OCI-LY7 (cell line): ENCODE measurements at regions not wholly inside any gene's neighbourhood (a gene's known extent, or its start where the extent isn't known, plus 50 kb on each side); places are given as distances from the start of the nearest gene placed in this dataset.

Experiments
- BruUV-seq: library from RNA; stranded (reverse); fragments of 400-500 nt; replicated peaks from 2 replicates; lab custom pipeline; 2021; lab: Mats Ljungman, UMichigan
- CTCF ChIA-PET: fragments of 300-600 bp; sonication (Branson Sonifier 250); formaldehyde crosslinking; loops from one replicate; lab custom pipeline; 2022; ENCODE audit warnings: antibody characterized with exemption; ENCODE audit not compliant: unreplicated experiment; lab: Charles Lee
- POLR2A ChIA-PET: fragments of 300-600 bp; sonication (Branson Sonifier 250); formaldehyde crosslinking; loops from one replicate; lab custom pipeline; 2022; ENCODE audit warnings: antibody characterized with exemption; lab: Charles Lee
- DNase-seq: peaks from one replicate; pipeline ENCODE4 v3.0.0-alpha.2; 2015; ENCODE audit warnings: low spot score
- H2AFZ ChIP-seq: fragments of 200-600 bp; sonication (generic), shearing (Covaris generic); 2 replicates; pipeline ENCODE4 v1.6.1; 2014; ENCODE audit warnings: mild to moderate bottlenecking, antibody characterized with exemption, low read length, moderate library complexity
- H3K27ac ChIP-seq: fragments of 200-600 bp; sonication (generic); 2 replicates; pipeline ENCODE4 v1.5.1; 2014; ENCODE audit warnings: mixed run types, low read depth, mild to moderate bottlenecking, moderate library complexity, low read length, inconsistent platforms; ENCODE audit not compliant: poor library complexity, severe bottlenecking
- H3K36me3 ChIP-seq: fragments of 200-600 bp; sonication (generic); 2 replicates; pipeline ENCODE4 v1.6.1; 2014; ENCODE audit warnings: mild to moderate bottlenecking, antibody characterized with exemption, low read length, moderate library complexity, mixed read lengths; ENCODE audit not compliant: insufficient read depth
- H3K4me1 ChIP-seq: fragments of 200-600 bp; sonication (generic); 2 replicates; pipeline ENCODE4 v1.5.1; 2014; ENCODE audit warnings: mild to moderate bottlenecking, low read length; ENCODE audit not compliant: insufficient read depth, poor library complexity, severe bottlenecking
- H3K4me2 ChIP-seq: fragments of 200-600 bp; sonication (generic); 2 replicates; pipeline ENCODE4 v1.6.1; 2014; ENCODE audit warnings: mild to moderate bottlenecking, low read length
- H3K4me3 ChIP-seq: fragments of 200-600 bp; sonication (generic); 2 replicates; pipeline ENCODE4 v1.5.1; 2014; ENCODE audit warnings: mild to moderate bottlenecking, low read depth, low read length; ENCODE audit not compliant: poor library complexity, severe bottlenecking
- H3K79me2 ChIP-seq: fragments of 200-600 bp; sonication (generic); 2 replicates; pipeline ENCODE4 v1.6.1; 2016; ENCODE audit warnings: low read depth, mild to moderate bottlenecking, low read length, moderate library complexity, mixed read lengths; ENCODE audit not compliant: insufficient read depth
- H3K9me2 ChIP-seq: fragments of 200-600 bp; sonication (generic); 2 replicates; pipeline ENCODE4 v1.6.1; 2016; ENCODE audit warnings: mild to moderate bottlenecking, low read length, mixed read lengths; ENCODE audit not compliant: insufficient read depth
- H3K9me3 ChIP-seq: fragments of 200-600 bp; sonication (generic); 2 replicates; pipeline ENCODE4 v1.6.1; 2014; ENCODE audit warnings: mild to moderate bottlenecking, mixed run types, low read length, mixed read lengths
- H4K20me1 ChIP-seq: fragments of 200-600 bp; sonication (generic); 2 replicates; pipeline ENCODE4 v1.6.1; 2014; ENCODE audit warnings: mild to moderate bottlenecking, antibody characterized with exemption, low read length, moderate library complexity, mixed read lengths; ENCODE audit not compliant: insufficient read depth
- EZH2phosphoT487 ChIP-seq: fragments of 200-600 bp; sonication (generic); IDR thresholded peaks from 2 replicates; pipeline ENCODE4 v1.6.1; 2018; ENCODE audit warnings: low read depth, borderline replicate concordance, mild to moderate bottlenecking, mixed run types, antibody characterized with exemption, low read length, moderate library complexity, mixed read lengths
- intact Hi-C: fragments of 100-400 bp; cut with micrococcal nuclease; formaldehyde crosslinking; loops from one replicate; pipeline ENCODE4 v1.10.0; 2022; ENCODE audit not compliant: unreplicated experiment
- TF ChIP-seq, protein P1 (sequence below): fragments of 200-600 bp; sonication (generic); conservative IDR thresholded peaks from 2 replicates; pipeline ENCODE4 v1.5.1; 2014; ENCODE audit warnings: mild to moderate bottlenecking, antibody characterized with exemption, low read length, moderate library complexity, mixed read lengths

- BruUV-seq: no TSS peak
- H3K36me3 ChIP-seq: no peaks in the 10 kb centered on the region
These were observed 52.8 kb upstream of the DHX15 start for GRCh38 chr4:24637173-24637572.

DNA sequence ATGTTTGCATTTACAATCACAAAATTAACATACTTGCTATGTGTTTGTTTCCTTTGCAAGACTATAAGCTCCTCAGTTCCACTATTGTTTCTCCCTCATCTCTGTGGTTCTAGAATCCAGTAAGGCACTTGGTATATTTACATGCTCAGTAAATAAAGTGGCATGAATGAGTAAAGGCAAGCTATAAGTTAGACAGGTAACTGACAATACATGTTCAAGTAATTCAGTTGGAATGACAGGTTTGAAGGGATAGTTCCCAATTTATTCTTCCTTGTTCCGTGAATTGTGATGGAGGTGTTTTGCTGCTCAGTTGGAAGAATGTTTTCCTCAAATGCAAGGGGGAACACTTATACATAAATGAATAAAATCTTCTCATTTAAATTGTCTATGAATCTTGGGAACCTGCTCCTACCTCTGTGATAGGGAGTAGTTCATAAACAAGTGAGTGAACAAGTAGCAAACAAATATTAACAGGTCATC lies 54.1 kb upstream of the DHX15 start:
- intact Hi-C loops: no loop called here
- Histone ChIP-seq H2AFZ (no peak overlapping the region), H3K9me3 (no peaks in the 10 kb centered on the region), H3K4me3 (no peak overlapping the region), H3K27ac (no peak overlapping the region), H4K20me1 (no peaks in the 10 kb centered on the region), H3K4me2 (no peak overlapping the region), H3K4me1 (no peaks in the 10 kb centered on the region), H3K9me2 (no peaks in the 10 kb centered on the region), H3K79me2 (no peaks in the 10 kb centered on the region), H3K36me3 (no peaks in the 10 kb centered on the region)
- TF ChIP-seq, protein P1, sequence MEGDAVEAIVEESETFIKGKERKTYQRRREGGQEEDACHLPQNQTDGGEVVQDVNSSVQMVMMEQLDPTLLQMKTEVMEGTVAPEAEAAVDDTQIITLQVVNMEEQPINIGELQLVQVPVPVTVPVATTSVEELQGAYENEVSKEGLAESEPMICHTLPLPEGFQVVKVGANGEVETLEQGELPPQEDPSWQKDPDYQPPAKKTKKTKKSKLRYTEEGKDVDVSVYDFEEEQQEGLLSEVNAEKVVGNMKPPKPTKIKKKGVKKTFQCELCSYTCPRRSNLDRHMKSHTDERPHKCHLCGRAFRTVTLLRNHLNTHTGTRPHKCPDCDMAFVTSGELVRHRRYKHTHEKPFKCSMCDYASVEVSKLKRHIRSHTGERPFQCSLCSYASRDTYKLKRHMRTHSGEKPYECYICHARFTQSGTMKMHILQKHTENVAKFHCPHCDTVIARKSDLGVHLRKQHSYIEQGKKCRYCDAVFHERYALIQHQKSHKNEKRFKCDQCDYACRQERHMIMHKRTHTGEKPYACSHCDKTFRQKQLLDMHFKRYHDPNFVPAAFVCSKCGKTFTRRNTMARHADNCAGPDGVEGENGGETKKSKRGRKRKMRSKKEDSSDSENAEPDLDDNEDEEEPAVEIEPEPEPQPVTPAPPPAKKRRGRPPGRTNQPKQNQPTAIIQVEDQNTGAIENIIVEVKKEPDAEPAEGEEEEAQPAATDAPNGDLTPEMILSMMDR: no peak
- TF ChIP-seq EZH2phosphoT487: no peak
- no peak for DNase-seq
- no TSS peak for BruUV-seq
- ChIA-PET POLR2A (interaction anchor here (0.6 to 1.0 kb wide), 2 partner anchors 49 to 246 kb away, joined by 3 read pairs; no protein-coding TSS in a partner anchor), CTCF (no interaction called here)

More at GRCh38 chr4:24637173-24637572, 52.8 kb upstream of the DHX15 start:
- TF ChIP-seq EZH2phosphoT487: no peak
- TF ChIP-seq, protein P1: no peak
- H3K27ac ChIP-seq: no peak overlapping the region
- H2AFZ ChIP-seq: no peak overlapping the region
- H3K79me2 ChIP-seq: no peaks in the 10 kb centered on the region
- H3K4me3 ChIP-seq: no peak overlapping the region
- H3K9me2 ChIP-seq: no peaks in the 10 kb centered on the region
- no peaks in the 10 kb centered on the region for H3K4me1 ChIP-seq
- CTCF ChIA-PET: no interaction called here
- H3K9me3 ChIP-seq: no peaks in the 10 kb centered on the region
- intact Hi-C loops: no loop called here
- POLR2A ChIA-PET: no interaction called here
- H4K20me1 ChIP-seq: no peaks in the 10 kb centered on the region
- no peak for DNase-seq
- no peak overlapping the region for H3K4me2 ChIP-seq

GRCh38 chr4:24639714-24640113 lies 55.4 kb upstream of the DHX15 start:
- ChIA-PET POLR2A (interaction anchor here (1.0 kb wide), 1 partner anchor 247 kb away, joined by 3 read pairs; no protein-coding TSS in a partner anchor), CTCF (no interaction called here)
- Histone ChIP-seq H4K20me1 (no peaks in the 10 kb centered on the region), H3K79me2 (no peaks in the 10 kb centered on the region), H3K4me2 (no peak overlapping the region), H3K36me3 (no peaks in the 10 kb centered on the region), H3K4me1 (no peaks in the 10 kb centered on the region), H3K9me2 (no peaks in the 10 kb centered on the region), H3K27ac (no peak overlapping the region), H3K9me3 (no peaks in the 10 kb centered on the region), H3K4me3 (no peak overlapping the region), H2AFZ (no peak overlapping the region)
- BruUV-seq: no TSS peak
- intact Hi-C loops: no loop called here
- TF ChIP-seq, protein P1: no peak
- no peak for TF ChIP-seq EZH2phosphoT487
- DNase-seq: no peak
